Suprapubic skin (tissue), 3 donors: ENCODE measurements at regions not wholly inside any gene's neighbourhood (a gene's known extent, or its start where the extent isn't known, plus 50 kb on each side); places are given as distances from the start of the nearest gene placed in this dataset.

Source experiments
- POLR2A ChIP-seq, 2 donors: fragments of 450-650 bp; IDR thresholded peaks; one replicate each; pipeline ENCODE4 v1.6.1; 2017; ENCODE audit warnings: antibody characterized with exemption in 2 of 2, mild to moderate bottlenecking in 2 of 2, moderate library complexity in 2 of 2
- TF ChIP-seq, protein P1 (sequence below), 2 donors: fragments of 200-600 bp in 1 of 2; fragments of 450-650 bp in 1 of 2; sonication (generic) in 1 of 2; IDR thresholded peaks; one replicate each; pipeline ENCODE4 v1.5.1; 2016 to 2019; ENCODE audit warnings: antibody characterized with exemption in 2 of 2, mild to moderate bottlenecking in 1 of 2, moderate library complexity in 1 of 2

- TF ChIP-seq, protein P1, sequence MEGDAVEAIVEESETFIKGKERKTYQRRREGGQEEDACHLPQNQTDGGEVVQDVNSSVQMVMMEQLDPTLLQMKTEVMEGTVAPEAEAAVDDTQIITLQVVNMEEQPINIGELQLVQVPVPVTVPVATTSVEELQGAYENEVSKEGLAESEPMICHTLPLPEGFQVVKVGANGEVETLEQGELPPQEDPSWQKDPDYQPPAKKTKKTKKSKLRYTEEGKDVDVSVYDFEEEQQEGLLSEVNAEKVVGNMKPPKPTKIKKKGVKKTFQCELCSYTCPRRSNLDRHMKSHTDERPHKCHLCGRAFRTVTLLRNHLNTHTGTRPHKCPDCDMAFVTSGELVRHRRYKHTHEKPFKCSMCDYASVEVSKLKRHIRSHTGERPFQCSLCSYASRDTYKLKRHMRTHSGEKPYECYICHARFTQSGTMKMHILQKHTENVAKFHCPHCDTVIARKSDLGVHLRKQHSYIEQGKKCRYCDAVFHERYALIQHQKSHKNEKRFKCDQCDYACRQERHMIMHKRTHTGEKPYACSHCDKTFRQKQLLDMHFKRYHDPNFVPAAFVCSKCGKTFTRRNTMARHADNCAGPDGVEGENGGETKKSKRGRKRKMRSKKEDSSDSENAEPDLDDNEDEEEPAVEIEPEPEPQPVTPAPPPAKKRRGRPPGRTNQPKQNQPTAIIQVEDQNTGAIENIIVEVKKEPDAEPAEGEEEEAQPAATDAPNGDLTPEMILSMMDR (IDR thresholded peaks at IDR 0.05): no peak
- no peak for TF ChIP-seq POLR2A (IDR thresholded peaks at IDR 0.05)
Observed at GRCh38 chr6:54595844-54596243, 250.7 kb upstream of the FAM83B start.
